GM23338 (cell line): ENCODE measurements at regions not wholly inside any gene's neighbourhood (a gene's known extent, or its start where the extent isn't known, plus 50 kb on each side); places are given as distances from the start of the nearest gene placed in this dataset.

Experiments
- ATAC-seq: fragments of 200-7000 bp; cut with Tn5 transposase; 3 replicates; pipeline ENCODE4 v1.9.1; 2020
- DNase-seq: peaks from one replicate; pipeline ENCODE4 v3.0.0-alpha.2; 2015; ENCODE audit warnings: low spot score
- H2AFZ ChIP-seq: fragments of 200-600 bp; sonication (generic); 2 replicates; pipeline ENCODE4 v1.8.0; 2016; ENCODE audit warnings: antibody characterized with exemption, mild to moderate bottlenecking, moderate library complexity
- H3F3A ChIP-seq: fragments of 200-600 bp; sonication (generic); replicated peaks from 2 replicates; pipeline ENCODE4 v1.8.0; 2017; ENCODE audit warnings: antibody characterized with exemption, mixed run types, low read depth
- H3K27ac ChIP-seq: fragments of 200-600 bp; sonication (generic); 2 replicates; pipeline ENCODE4 v1.6.1; 2016; ENCODE audit warnings: low read depth
- H3K27me3 ChIP-seq: fragments of 200-600 bp; sonication (generic); 2 replicates; pipeline ENCODE4 v1.8.0; 2016; ENCODE audit warnings: mild to moderate bottlenecking, mixed run types, moderate library complexity; ENCODE audit not compliant: insufficient read depth
- H3K36me3 ChIP-seq: fragments of 200-600 bp; sonication (generic); 2 replicates; pipeline ENCODE4 v1.8.0; 2016; ENCODE audit warnings: mild to moderate bottlenecking; ENCODE audit not compliant: insufficient read depth
- H3K4me1 ChIP-seq: fragments of 200-600 bp; sonication (generic); 2 replicates; pipeline ENCODE4 v1.8.0; 2016; ENCODE audit warnings: mild to moderate bottlenecking, moderate library complexity; ENCODE audit not compliant: insufficient read depth
- H3K4me2 ChIP-seq: fragments of 200-600 bp; sonication (generic); 2 replicates; pipeline ENCODE4 v1.7.1; 2017; ENCODE audit warnings: mixed run types
- H3K4me3 ChIP-seq: fragments of 200-600 bp; sonication (generic); 2 replicates; pipeline ENCODE4 v1.6.1; 2016; ENCODE audit warnings: mixed run types
- H3K79me2 ChIP-seq: fragments of 200-600 bp; sonication (generic); replicated peaks from 2 replicates; pipeline ENCODE4 v1.8.0; 2017; ENCODE audit warnings: mild to moderate bottlenecking; ENCODE audit not compliant: insufficient read depth
- H3K9me2 ChIP-seq: fragments of 200-600 bp; sonication (generic); 2 replicates; pipeline ENCODE4 v1.8.0; 2017; ENCODE audit not compliant: insufficient read depth
- H4K20me1 ChIP-seq: fragments of 200-600 bp; sonication (generic); replicated peaks from 2 replicates; pipeline ENCODE4 v1.8.0; 2017; ENCODE audit warnings: mild to moderate bottlenecking; ENCODE audit not compliant: insufficient read depth
- H3K27ac Mint-ChIP-seq: 2 replicates; pipeline ENCODE4 v1.8.0; 2020; ENCODE audit warnings: inconsistent platforms, mild to moderate bottlenecking, moderate library complexity, mixed read lengths
- H3K27me3 Mint-ChIP-seq: 3 replicates; pipeline ENCODE4 v1.8.0; 2022; ENCODE audit warnings: low read depth, mild to moderate bottlenecking, moderate library complexity, mixed read lengths, inconsistent platforms; ENCODE audit not compliant: insufficient read depth, poor library complexity
- H3K36me3 Mint-ChIP-seq: 3 replicates; pipeline ENCODE4 v1.8.0; 2021; ENCODE audit warnings: low read depth, mild to moderate bottlenecking, inconsistent platforms, moderate library complexity, mixed read lengths
- H3K4me1 Mint-ChIP-seq: 3 replicates; pipeline ENCODE4 v1.8.0; 2020; ENCODE audit warnings: mild to moderate bottlenecking, inconsistent platforms, mixed read lengths
- H3K4me3 Mint-ChIP-seq: 3 replicates; pipeline ENCODE4 v1.8.0; 2021; ENCODE audit warnings: moderate library complexity, mild to moderate bottlenecking, inconsistent platforms, mixed read lengths
- H3K9me3 Mint-ChIP-seq: 3 replicates; pipeline ENCODE4 v1.8.0; 2020; ENCODE audit warnings: moderate library complexity, mild to moderate bottlenecking, inconsistent platforms, mixed read lengths
- CREB1 ChIP-seq: fragments of 250-450 bp; sonication (Bioruptor Pico); IDR thresholded peaks from 2 replicates; pipeline ENCODE4 v1.5.0; 2020; ENCODE audit warnings: low read depth, mild to moderate bottlenecking, moderate library complexity
- CTCF ChIP-seq, 2 experiments: fragments of 200-600 bp in 1 of 2; sonication (generic) in 1 of 2; conservative IDR thresholded peaks; 2 replicates each; pipeline versions ENCODE4 v1.5.1 to v1.6.1; 2016 to 2017; ENCODE audit warnings: antibody characterized with exemption in 2 of 2, low read depth in 2 of 2, mild to moderate bottlenecking in 2 of 2, moderate library complexity in 1 of 2
- ETS1 ChIP-seq: IDR thresholded peaks from 2 replicates; pipeline ENCODE4 v1.6.1; 2016; ENCODE audit warnings: antibody characterized with exemption
- EZH2 ChIP-seq: fragments of 200-600 bp; sonication (generic); IDR thresholded peaks from one replicate; pipeline ENCODE4 v1.8.0; 2017; ENCODE audit warnings: antibody characterized with exemption, mild to moderate bottlenecking, low read depth; ENCODE audit not compliant: unreplicated experiment
- EZH2phosphoT487 ChIP-seq: fragments of 200-600 bp; sonication (generic); IDR thresholded peaks from one replicate; pipeline ENCODE4 v1.8.1; 2018; ENCODE audit warnings: antibody characterized with exemption; ENCODE audit not compliant: unreplicated experiment
- JUNB ChIP-seq: IDR thresholded peaks from one replicate; pipeline ENCODE4 v1.6.1; 2016; ENCODE audit warnings: antibody characterized with exemption; ENCODE audit not compliant: unreplicated experiment
- NANOG ChIP-seq: IDR thresholded peaks from 2 replicates; pipeline ENCODE4 v1.6.1; 2016; ENCODE audit warnings: antibody characterized with exemption, borderline replicate concordance
- POLR2AphosphoS5 ChIP-seq: IDR thresholded peaks from 2 replicates; pipeline ENCODE4 v1.6.1; 2016; ENCODE audit warnings: antibody characterized with exemption, low read depth
- STAT1 ChIP-seq: IDR thresholded peaks from one replicate; pipeline ENCODE4 v1.6.1; 2016; ENCODE audit warnings: antibody characterized with exemption; ENCODE audit not compliant: unreplicated experiment
- ZNF114 ChIP-seq: fragments of 250-450 bp; sonication (Bioruptor Pico); IDR thresholded peaks from 2 replicates; pipeline ENCODE4 v1.5.0; 2020; ENCODE audit warnings: mild to moderate bottlenecking, moderate library complexity
- ZNF331 ChIP-seq: fragments of 250-450 bp; sonication (Bioruptor Pico); IDR thresholded peaks from 2 replicates; pipeline ENCODE4 v1.5.0; 2020; ENCODE audit warnings: low read depth, mild to moderate bottlenecking, moderate library complexity
- TF ChIP-seq, protein P1 (sequence below): fragments of 250-450 bp; sonication (Bioruptor Pico); IDR thresholded peaks from 2 replicates; pipeline ENCODE4 v1.5.0; 2020; ENCODE audit warnings: mild to moderate bottlenecking, moderate library complexity

DNA sequence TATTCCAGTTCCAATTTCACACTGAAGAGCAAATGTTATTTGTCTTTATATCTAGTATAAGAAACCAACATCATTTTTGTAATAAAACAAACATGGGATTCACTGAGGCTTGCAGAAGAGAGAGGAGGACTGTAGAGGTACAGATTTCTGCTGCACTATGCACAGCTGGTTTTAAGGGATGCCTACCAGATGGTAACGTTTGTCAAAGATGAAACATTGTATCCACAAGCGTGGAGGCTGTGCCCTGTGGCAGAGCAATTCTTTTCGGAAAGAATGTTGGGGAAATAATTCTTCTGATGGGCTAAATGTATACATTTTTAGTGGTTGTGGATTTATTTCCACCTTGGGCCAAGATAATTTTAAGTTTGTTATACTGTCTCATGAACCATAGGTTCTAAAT, 272.4 kb downstream of the DUSP10 start:
- TF ChIP-seq NANOG (no peak), STAT1 (no peak), CTCF (conservative IDR thresholded peaks at IDR 0.05; ENCODE audit: low read depth in 2 of 2) (no peak), POLR2AphosphoS5 (no peak), ZNF331 (no peak)
- no peaks in the 10 kb centered on the region for H3K27me3 Mint-ChIP-seq
- no peak overlapping the region for H3K4me2 ChIP-seq
- no peaks in the 10 kb centered on the region for H3F3A ChIP-seq
- no peaks in the 10 kb centered on the region for H3K4me1 ChIP-seq
- no peaks in the 10 kb centered on the region for H3K27me3 ChIP-seq
- H3K4me1 Mint-ChIP-seq: no peaks in the 10 kb centered on the region
- H3K4me3 ChIP-seq: no peak overlapping the region
- no peaks in the 10 kb centered on the region for H4K20me1 ChIP-seq
- no peak overlapping the region for H2AFZ ChIP-seq
- H3K27ac ChIP-seq: no peak overlapping the region
- H3K79me2 ChIP-seq: no peaks in the 10 kb centered on the region
- no peak overlapping the region for H3K27ac Mint-ChIP-seq
- H3K36me3 ChIP-seq: no peaks in the 10 kb centered on the region
- H3K36me3 Mint-ChIP-seq: no peaks in the 10 kb centered on the region
- H3K9me2 ChIP-seq: 0 out of 2 replicates have a peak, but pooled peaks cover 3% of the 10 kb centered on the region
- ATAC-seq: no peak
- no peak overlapping the region for H3K4me3 Mint-ChIP-seq
- no peak for DNase-seq
- H3K9me3 Mint-ChIP-seq: no peaks in the 10 kb centered on the region

DNA sequence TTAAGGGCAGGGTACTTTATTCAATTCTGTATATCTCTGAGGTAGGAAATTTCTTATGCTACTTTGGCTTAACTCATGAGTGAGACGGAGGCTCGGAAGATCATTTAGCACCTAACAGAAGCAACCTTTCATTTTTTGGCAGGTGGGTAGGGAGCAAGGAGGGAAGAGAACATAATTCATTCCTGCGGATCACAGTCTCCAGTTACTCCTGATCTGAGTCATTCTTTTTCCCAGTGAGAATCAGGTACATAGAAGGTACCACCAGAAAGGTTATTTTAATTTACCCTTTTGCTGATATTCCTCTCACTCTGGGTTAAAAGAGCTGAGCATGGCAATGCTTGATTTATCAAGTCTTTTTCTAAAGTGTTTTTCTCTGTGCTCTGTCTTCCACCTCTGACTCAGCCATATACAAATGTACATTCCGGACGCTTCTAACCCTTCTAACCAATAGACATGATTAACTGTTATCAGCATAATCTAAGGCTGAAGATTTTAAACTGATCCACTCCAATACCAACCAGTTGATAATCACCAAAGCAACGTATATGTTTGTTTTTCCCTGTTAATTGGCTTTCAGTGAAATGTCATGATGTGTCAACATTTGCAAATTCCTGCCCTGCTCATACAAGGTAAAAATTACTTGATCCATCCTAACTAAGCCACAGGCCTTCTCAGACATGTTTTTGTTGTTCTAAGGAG, 271.7 kb downstream of the DUSP10 start:
- no peak for ATAC-seq
- no peaks in the 10 kb centered on the region for H3K79me2 ChIP-seq
- no peaks in the 10 kb centered on the region for H4K20me1 ChIP-seq
- no peak overlapping the region for H3K4me3 ChIP-seq
- no peaks in the 10 kb centered on the region for H3K36me3 Mint-ChIP-seq
- H3K27ac ChIP-seq: no peak overlapping the region
- no peaks in the 10 kb centered on the region for H3K27me3 Mint-ChIP-seq
- H3K36me3 ChIP-seq: no peaks in the 10 kb centered on the region
- DNase-seq: no peak
- H3F3A ChIP-seq: no peaks in the 10 kb centered on the region
- no peak overlapping the region for H3K27ac Mint-ChIP-seq
- no peaks in the 10 kb centered on the region for H3K9me2 ChIP-seq
- H3K4me3 Mint-ChIP-seq: no peak overlapping the region
- no peaks in the 10 kb centered on the region for H3K9me3 Mint-ChIP-seq
- H2AFZ ChIP-seq: no peak overlapping the region
- H3K4me1 Mint-ChIP-seq: no peaks in the 10 kb centered on the region
- H3K4me1 ChIP-seq: no peaks in the 10 kb centered on the region
- no peak overlapping the region for H3K4me2 ChIP-seq
- no peaks in the 10 kb centered on the region for H3K27me3 ChIP-seq
- no peak for TF ChIP-seq POLR2AphosphoS5
- no peak for TF ChIP-seq NANOG
- TF ChIP-seq ETS1: no peak
- no peak for TF ChIP-seq CREB1
- no peak for TF ChIP-seq EZH2
- TF ChIP-seq JUNB: no peak
- TF ChIP-seq ZNF114 (CRISPR knock-in tag): no peak
- no peak for TF ChIP-seq STAT1
- TF ChIP-seq, protein P1, sequence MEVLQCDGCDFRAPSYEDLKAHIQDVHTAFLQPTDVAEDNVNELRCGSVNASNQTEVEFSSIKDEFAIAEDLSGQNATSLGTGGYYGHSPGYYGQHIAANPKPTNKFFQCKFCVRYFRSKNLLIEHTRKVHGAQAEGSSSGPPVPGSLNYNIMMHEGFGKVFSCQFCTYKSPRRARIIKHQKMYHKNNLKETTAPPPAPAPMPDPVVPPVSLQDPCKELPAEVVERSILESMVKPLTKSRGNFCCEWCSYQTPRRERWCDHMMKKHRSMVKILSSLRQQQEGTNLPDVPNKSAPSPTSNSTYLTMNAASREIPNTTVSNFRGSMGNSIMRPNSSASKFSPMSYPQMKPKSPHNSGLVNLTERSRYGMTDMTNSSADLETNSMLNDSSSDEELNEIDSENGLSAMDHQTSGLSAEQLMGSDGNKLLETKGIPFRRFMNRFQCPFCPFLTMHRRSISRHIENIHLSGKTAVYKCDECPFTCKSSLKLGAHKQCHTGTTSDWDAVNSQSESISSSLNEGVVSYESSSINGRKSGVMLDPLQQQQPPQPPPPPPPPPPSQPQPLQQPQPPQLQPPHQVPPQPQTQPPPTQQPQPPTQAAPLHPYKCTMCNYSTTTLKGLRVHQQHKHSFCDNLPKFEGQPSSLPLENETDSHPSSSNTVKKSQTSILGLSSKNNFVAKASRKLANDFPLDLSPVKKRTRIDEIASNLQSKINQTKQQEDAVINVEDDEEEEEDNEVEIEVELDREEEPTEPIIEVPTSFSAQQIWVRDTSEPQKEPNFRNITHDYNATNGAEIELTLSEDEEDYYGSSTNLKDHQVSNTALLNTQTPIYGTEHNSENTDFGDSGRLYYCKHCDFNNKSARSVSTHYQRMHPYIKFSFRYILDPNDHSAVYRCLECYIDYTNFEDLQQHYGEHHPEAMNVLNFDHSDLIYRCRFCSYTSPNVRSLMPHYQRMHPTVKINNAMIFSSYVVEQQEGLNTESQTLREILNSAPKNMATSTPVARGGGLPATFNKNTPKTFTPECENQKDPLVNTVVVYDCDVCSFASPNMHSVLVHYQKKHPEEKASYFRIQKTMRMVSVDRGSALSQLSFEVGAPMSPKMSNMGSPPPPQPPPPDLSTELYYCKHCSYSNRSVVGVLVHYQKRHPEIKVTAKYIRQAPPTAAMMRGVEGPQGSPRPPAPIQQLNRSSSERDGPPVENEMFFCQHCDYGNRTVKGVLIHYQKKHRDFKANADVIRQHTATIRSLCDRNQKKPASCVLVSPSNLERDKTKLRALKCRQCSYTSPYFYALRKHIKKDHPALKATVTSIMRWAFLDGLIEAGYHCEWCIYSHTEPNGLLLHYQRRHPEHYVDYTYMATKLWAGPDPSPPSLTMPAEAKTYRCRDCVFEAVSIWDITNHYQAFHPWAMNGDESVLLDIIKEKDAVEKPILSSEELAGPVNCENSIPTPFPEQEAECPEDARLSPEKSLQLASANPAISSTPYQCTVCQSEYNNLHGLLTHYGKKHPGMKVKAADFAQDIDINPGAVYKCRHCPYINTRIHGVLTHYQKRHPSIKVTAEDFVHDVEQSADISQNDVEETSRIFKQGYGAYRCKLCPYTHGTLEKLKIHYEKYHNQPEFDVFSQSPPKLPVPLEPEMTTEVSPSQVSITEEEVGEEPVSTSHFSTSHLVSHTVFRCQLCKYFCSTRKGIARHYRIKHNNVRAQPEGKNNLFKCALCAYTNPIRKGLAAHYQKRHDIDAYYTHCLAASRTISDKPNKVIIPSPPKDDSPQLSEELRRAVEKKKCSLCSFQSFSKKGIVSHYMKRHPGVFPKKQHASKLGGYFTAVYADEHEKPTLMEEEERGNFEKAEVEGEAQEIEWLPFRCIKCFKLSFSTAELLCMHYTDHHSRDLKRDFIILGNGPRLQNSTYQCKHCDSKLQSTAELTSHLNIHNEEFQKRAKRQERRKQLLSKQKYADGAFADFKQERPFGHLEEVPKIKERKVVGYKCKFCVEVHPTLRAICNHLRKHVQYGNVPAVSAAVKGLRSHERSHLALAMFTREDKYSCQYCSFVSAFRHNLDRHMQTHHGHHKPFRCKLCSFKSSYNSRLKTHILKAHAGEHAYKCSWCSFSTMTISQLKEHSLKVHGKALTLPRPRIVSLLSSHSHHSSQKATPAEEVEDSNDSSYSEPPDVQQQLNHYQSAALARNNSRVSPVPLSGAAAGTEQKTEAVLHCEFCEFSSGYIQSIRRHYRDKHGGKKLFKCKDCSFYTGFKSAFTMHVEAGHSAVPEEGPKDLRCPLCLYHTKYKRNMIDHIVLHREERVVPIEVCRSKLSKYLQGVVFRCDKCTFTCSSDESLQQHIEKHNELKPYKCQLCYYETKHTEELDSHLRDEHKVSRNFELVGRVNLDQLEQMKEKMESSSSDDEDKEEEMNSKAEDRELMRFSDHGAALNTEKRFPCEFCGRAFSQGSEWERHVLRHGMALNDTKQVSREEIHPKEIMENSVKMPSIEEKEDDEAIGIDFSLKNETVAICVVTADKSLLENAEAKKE (CRISPR knock-in tag): no peak
- TF ChIP-seq EZH2phosphoT487: no peak
